HG02943 (cell line): ENCODE measurements at regions not wholly inside any gene's neighbourhood (a gene's known extent, or its start where the extent isn't known, plus 50 kb on each side); places are given as distances from the start of the nearest gene placed in this dataset.
"Not testable (repeated sequence)": the region's sequence is repeated elsewhere in the genome, so short reads cannot be mapped to it uniquely, and the experiment has no call there.

Experiments used
- ATAC-seq: cut with Tn5 transposase; IDR thresholded peaks from one replicate; pipeline ENCODE4 v1.9.1; 2021; ENCODE audit warnings: mild to moderate bottlenecking, low read depth, moderate library complexity; ENCODE audit not compliant: unreplicated experiment

DNA sequence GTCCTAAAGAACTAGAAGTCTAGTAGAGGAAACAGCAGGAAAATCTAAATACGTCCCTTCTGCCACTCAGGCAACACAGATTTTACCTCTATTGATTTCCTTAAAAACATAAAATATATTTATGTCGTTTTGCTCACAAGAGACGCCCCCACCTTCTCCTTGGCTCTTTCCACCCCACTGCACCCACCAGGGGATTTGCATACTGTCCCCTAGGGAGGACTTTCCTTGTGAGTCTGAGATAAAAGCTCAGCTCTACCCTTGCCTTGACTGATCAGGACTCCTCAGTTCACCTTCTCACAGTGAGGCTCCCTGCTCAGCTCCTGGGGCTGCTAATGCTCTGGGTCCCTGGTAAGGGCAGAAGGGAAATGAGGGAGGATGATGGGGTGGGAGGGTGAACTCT is 1488.1 kb downstream of the RPIA start:
- not testable (repeated sequence) for ATAC-seq

DNA sequence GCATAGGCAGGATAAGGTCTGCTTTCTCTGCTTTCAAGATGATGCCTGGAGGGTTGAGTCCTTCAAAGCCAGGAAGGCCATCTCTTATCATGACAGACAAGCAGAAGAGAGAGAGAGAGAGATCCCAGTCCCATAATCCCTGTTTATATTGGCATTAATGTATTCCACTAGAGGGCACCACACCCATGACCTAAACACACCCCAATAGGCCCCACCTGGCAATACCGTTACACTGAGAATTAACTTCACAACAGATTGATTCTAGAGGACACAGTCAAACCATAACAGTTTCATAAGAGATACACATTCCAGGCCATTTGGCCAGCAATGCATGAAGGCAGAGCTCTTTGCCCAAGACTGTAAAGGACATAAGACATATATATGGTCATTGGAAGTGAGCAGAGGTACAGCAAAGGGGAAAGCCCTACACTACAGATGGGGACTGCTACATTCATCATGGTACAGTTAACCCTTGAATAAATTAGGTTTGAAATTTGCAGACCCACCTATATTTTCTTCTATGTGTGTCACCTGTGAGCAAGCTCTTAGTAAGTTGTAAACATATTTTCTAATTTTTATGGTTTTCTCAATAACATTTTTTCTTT is 1516.1 kb downstream of the RPIA start:
- ATAC-seq: no peak

DNA sequence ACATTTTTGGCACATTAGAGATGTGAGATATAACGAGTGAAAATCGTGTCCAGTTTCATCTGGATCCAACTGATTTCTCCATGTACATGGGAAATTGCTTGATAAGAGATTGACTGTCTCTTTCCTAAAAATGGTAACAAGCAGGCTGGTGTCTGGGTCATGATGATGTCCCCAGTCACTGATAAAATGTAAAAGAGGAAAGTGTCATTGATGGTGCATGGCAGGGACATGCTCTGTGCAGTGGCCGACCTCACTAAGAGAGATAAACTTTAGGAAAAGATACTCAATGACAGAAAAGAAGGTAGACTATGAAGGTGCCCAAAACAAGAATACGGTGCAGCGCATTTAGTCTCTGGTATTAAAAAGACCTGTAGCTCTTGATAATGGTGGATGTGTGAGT is 1517.5 kb downstream of the RPIA start:
- no peak for ATAC-seq

- ATAC-seq: no peak
Observed at GRCh38 chr2:90209806-90210205, 1518.3 kb downstream of the RPIA start.

DNA sequence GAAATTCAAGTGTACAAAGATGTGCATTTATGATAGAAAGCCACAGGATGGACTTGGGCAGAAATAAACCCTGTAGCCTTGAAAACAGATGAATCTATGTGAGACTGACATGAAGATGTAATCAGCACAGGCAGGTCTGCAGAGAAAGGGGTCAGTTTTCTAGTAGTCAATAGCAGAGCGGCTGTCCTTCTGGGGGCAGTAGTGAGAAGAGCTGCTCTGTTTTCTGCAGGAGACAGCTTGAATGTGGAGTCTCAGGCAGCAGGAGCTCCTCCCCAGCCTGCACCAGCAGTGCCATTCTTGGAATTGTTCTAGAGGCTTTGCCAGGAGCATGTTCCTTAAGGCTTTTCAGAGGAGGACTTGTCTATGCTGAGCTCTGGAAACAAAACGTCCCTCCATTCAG is 1524.4 kb downstream of the RPIA start:
- not testable (repeated sequence) for ATAC-seq

DNA sequence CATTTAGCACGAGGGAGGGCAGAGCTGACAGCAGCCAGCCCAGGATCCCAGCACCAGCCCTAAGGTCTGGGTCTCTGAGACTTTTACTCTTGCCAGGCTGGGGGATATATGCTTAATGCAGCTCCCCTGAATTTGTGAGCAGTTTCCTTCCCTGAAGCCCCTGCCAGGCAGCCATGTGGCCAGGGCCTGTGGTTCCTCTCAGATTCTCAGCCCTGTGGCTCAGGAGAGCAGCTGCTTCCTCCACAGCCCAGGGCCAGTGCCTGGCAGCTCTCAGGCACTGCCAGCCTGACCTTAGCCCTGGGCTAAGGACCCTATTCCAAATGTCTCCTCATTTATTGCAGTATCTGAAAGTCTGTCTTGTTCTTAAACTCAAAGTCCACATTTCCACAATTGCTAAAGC is 1525.3 kb downstream of the RPIA start:
- ATAC-seq: not testable (repeated sequence)

- ATAC-seq: not testable (repeated sequence)
Observed at GRCh38 chr2:90218534-90218933, 1527.1 kb downstream of the RPIA start.

DNA sequence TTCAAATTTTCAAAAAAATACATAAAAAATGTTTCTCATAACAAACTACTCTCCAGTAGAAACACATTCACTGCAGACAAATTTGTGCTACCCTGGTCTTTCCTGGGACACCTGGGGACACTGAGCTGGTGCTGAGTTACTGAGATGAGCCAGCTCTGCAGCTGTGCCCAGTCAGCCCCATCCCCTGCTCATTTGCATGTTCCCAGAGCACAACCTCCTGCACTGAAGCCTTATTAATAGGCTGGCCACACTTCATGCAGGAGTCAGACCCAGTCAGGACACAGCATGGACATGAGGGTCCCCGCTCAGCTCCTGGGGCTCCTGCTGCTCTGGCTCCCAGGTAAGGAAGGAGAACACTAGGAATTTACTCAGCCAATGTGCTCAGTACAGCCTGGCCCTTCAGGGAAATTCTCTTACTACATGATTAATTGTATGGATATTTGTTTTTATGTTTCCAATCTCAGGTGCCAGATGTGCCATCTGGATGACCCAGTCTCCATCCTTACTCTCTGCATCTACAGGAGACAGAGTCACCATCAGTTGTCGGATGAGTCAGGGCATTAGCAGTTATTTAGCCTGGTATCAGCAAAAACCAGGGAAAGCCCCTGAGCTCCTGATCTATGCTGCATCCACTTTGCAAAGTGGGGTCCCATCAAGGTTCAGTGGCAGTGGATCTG is 1529.3 kb downstream of the RPIA start:
- not testable (repeated sequence) for ATAC-seq

DNA sequence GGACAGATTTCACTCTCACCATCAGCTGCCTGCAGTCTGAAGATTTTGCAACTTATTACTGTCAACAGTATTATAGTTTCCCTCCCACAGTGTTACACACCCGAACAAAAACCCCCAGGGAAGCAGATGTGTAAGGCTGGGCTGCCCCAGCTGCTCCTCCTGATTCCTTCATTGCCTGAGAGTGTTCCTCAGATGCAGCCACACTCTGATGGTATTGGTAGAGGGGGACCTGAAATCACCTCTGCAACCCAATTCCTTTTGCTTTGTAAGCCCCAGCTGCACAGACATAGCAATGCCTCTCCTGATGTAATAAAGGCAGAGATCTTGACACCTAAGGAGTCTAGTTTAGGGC is 1529.8 kb downstream of the RPIA start:
- ATAC-seq: no peak

DNA sequence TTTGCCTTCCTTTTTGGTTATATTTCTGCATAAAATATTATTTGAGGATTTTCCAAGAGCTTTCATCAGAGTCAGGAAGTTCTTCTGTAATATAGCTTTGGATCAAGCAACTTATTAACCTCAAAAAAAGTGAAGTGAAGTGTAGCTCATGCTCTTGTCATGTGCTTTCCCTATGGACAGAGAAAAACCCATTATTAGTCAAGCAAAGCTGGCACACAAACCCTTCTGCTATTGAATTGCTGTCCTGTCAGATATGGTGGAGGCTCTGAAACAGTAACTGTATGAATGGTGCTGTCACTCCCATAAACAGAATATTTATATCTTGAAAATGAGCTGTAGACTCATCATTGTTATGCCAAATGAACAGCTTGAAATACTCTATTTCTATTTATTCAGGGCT is 1533.3 kb downstream of the RPIA start:
- not testable (repeated sequence) for ATAC-seq

DNA sequence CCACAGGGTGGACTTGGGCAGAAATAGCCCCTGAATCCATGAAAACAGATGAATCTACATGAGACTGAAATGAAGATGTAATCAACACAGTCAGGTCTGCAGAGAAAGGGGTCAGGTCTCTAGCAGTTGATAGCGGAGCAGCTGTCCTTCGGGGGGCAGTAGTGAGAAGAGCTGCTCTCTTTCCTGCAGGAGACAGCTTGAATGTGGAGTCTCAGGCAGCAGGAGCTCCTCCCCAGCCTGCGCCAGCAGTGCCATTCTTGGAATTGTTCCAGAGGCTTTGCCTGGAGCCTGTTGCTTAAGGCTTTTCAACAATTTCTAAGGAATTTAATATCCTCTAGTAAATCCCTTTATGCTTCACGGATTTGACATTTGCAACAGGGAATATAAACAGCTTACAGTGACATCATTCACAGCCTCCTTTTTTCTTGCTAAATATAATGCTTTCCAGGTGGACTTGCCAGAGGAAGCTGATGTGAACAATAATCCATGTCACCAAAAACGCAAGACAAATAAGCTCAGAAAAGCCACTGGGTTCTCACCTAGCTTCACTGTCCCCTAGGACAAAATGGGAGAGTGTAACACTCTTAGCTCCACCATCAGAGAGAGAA is 1535.1 kb downstream of the RPIA start:
- ATAC-seq: not testable (repeated sequence)

GRCh38 chr2:90231199-90231598 is 1539.7 kb downstream of the RPIA start:
- not testable (repeated sequence) for ATAC-seq

DNA sequence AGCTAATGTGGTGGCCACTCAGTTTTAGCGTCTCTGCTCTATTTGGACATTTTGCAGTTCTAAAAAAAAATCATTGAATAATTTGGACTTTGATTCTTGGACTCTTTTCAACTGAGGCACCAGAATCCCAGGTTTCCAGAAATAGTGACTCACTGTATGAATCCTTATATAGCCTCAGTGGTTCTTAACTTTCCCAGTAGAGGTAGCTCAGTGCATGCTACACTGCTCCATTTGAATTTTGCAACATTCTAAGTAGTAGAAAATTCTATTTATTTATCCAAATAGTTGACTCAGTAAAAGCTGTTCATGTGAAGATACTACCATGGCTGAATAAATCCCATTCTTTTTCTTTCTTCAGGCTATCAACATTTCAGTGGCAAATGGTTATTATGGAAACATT is 1544.0 kb downstream of the RPIA start:
- not testable (repeated sequence) for ATAC-seq

GRCh38 chr2:90237923-90238361 is 1546.5 kb downstream of the RPIA start:
- ATAC-seq: not testable (repeated sequence)

GRCh38 chr2:90238505-90239230 is 1547.2 kb downstream of the RPIA start:
- not testable (repeated sequence) for ATAC-seq

GRCh38 chr2:90239769-90240168 is 1548.3 kb downstream of the RPIA start:
- not testable (repeated sequence) for ATAC-seq

GRCh38 chr2:90244902-90245765 is 1553.7 kb downstream of the RPIA start:
- ATAC-seq: not testable (repeated sequence)

DNA sequence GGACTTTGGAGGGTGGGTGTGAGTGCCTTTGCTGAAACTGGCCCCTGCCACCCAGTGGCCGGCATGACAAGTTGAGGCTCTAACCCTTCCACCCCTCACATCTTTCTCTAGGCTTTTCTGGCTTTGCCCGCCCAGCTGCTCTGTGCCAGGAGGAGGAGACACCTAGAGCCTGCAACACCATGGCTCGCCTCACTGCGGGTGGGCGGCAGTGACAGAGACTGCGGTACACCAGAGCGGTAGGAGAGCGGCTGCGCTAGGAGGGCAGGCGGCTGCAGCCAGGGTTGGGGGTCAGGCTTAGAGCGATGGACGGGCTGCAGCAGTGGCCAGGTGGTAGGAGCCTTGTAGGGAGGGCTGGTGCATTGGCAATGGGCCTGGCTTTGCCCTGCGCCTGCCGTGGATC is 1556.9 kb downstream of the RPIA start:
- ATAC-seq: not testable (repeated sequence)

GRCh38 chr2:90250350-90250749 is 1558.9 kb downstream of the RPIA start:
- not testable (repeated sequence) for ATAC-seq

DNA sequence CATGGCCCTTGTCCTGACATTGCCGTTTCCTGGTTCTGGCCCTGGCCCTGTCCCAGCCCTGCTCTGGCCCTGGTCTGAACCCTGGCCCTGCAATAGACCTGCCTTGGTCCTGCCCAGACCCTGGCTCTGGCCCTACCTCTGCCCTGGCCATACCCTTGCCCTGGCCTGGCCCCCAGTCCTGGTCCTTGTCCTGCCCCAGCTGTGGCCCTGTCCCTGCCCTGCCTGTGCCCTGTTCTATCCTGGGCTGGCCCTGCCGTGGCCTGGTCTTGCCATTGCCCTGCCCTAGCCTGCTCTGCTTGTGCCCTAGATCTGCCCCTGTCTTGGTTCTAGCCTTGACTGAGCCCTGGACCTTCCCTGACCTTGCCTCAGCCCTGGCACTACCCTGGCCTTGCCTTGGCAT is 1560.1 kb downstream of the RPIA start:
- not testable (repeated sequence) for ATAC-seq
